PC-9 (cell line): ENCODE measurements at regions not wholly inside any gene's neighbourhood (a gene's known extent, or its start where the extent isn't known, plus 50 kb on each side); places are given as distances from the start of the nearest gene placed in this dataset.

Experiments
- BruUV-seq: library from RNA; stranded (reverse); fragments of 400-500 nt; replicated peaks from 2 replicates; lab custom pipeline; 2021; lab: Mats Ljungman, UMichigan
- CTCF ChIA-PET: fragments of 300-600 bp; sonication (Branson Sonifier 250); formaldehyde crosslinking; loops from one replicate; lab custom pipeline; 2022; ENCODE audit warnings: antibody characterized with exemption; lab: Charles Lee
- POLR2A ChIA-PET: fragments of 300-600 bp; sonication (Branson Sonifier 250); formaldehyde crosslinking; loops from one replicate; lab custom pipeline; 2022; ENCODE audit warnings: antibody characterized with exemption; ENCODE audit not compliant: unreplicated experiment; lab: Charles Lee
- DNase-seq, 2 experiments: peaks; one replicate each; pipeline versions ENCODE4 v3.0.0 to v3.0.0-alpha.2; 2015 to 2022; ENCODE audit warnings: mixed read lengths in 1 of 2
- H2AFZ ChIP-seq: fragments of 200-600 bp; sonication (generic); 2 replicates; pipeline ENCODE4 v1.8.1; 2017; ENCODE audit warnings: antibody characterized with exemption
- H3F3A ChIP-seq: fragments of 200-600 bp; sonication (generic); 2 replicates; pipeline ENCODE4 v1.8.1; 2017; ENCODE audit warnings: antibody characterized with exemption, mild to moderate bottlenecking, low read depth; ENCODE audit not compliant: insufficient read depth
- H3K27ac ChIP-seq: fragments of 200-600 bp; sonication (generic); 2 replicates; pipeline ENCODE4 v1.6.1; 2016; ENCODE audit warnings: mixed run types
- H3K27me3 ChIP-seq: fragments of 200-600 bp; sonication (generic); 2 replicates; pipeline ENCODE4 v1.6.1; 2016; ENCODE audit warnings: low read depth, mixed run types; ENCODE audit not compliant: insufficient read depth
- H3K36me3 ChIP-seq: fragments of 200-600 bp; sonication (generic); 2 replicates; pipeline ENCODE4 v1.6.1; 2016; ENCODE audit warnings: low read depth, mixed run types
- H3K4me1 ChIP-seq: fragments of 200-600 bp; sonication (generic); replicated peaks from 2 replicates; pipeline ENCODE4 v1.6.1; 2016; ENCODE audit warnings: mixed run types; ENCODE audit not compliant: insufficient read depth
- H3K4me2 ChIP-seq: fragments of 200-600 bp; sonication (generic); 2 replicates; pipeline ENCODE4 v1.6.1; 2017; ENCODE audit warnings: mixed run types
- H3K4me3 ChIP-seq: fragments of 200-600 bp; sonication (generic); 2 replicates; pipeline ENCODE4 v1.6.1; 2016; ENCODE audit warnings: mixed run types
- H3K79me2 ChIP-seq: fragments of 200-600 bp; sonication (generic); 2 replicates; pipeline ENCODE4 v1.6.1; 2017; ENCODE audit warnings: low read depth, mixed run types
- H3K9me2 ChIP-seq: fragments of 200-600 bp; sonication (generic); 2 replicates; pipeline ENCODE4 v1.8.1; 2017; ENCODE audit warnings: mild to moderate bottlenecking; ENCODE audit not compliant: insufficient read depth
- H3K9me3 ChIP-seq: fragments of 200-600 bp; sonication (generic); 2 replicates; pipeline ENCODE4 v1.8.1; 2016; ENCODE audit warnings: low read depth; ENCODE audit not compliant: insufficient read depth
- H4K20me1 ChIP-seq: fragments of 200-600 bp; sonication (generic); 2 replicates; pipeline ENCODE4 v1.8.1; 2017; ENCODE audit not compliant: insufficient read depth
- CTCF ChIP-seq: fragments of 200-600 bp; sonication (generic); conservative IDR thresholded peaks from 2 replicates; pipeline ENCODE4 v1.6.1; 2017; ENCODE audit warnings: mixed run types, antibody characterized with exemption, mild to moderate bottlenecking, moderate library complexity
- EZH2 ChIP-seq: fragments of 200-600 bp; sonication (generic); IDR thresholded peaks from 2 replicates; pipeline ENCODE4 v1.8.0; 2017; ENCODE audit warnings: antibody characterized with exemption, low read depth
- intact Hi-C: fragments of 100-400 bp; cut with micrococcal nuclease; formaldehyde crosslinking; loops from one replicate; pipeline ENCODE4 v1.10.0; 2022; ENCODE audit not compliant: unreplicated experiment

- no peak overlapping the region for H2AFZ ChIP-seq
- no peaks in the 10 kb centered on the region for H3K9me2 ChIP-seq
- no peak overlapping the region for H3K27ac ChIP-seq
- no peaks in the 10 kb centered on the region for H4K20me1 ChIP-seq
- peaks cover 26% of the 10 kb centered on the region for H3K4me1 ChIP-seq
- H3K9me3 ChIP-seq, result no peaks in the 10 kb centered on the region
- no peaks in the 10 kb centered on the region for H3K36me3 ChIP-seq
- no peak overlapping the region for H3K4me2 ChIP-seq
- CTCF ChIA-PET, result no interaction called here
- POLR2A ChIA-PET, result no interaction called here
- BruUV-seq, result no TSS peak
- H3K4me3 ChIP-seq, result no peak overlapping the region
- intact Hi-C loops, result loop anchor here (10.0 kb wide), 1 partner anchor 474 kb away; no protein-coding TSS in a partner anchor
- DNase-seq, result no peak
- TF ChIP-seq EZH2, result no peak
- TF ChIP-seq CTCF, result no peak
- no peaks in the 10 kb centered on the region for H3K79me2 ChIP-seq
- no peaks in the 10 kb centered on the region for H3K27me3 ChIP-seq
- peaks cover 28% of the 10 kb centered on the region for H3F3A ChIP-seq
Observed at GRCh38 chr5:173768891-173769290, 119.3 kb upstream of the CPEB4 start.

- no peaks in the 10 kb centered on the region for H3K36me3 ChIP-seq
- no peak overlapping the region for H3K4me3 ChIP-seq
- H4K20me1 ChIP-seq, result no peaks in the 10 kb centered on the region
- no peak overlapping the region for H3K27ac ChIP-seq
- no TSS peak for BruUV-seq
- no peaks in the 10 kb centered on the region; the same call in 1 of the 2 replicates for H3K9me2 ChIP-seq
- peaks cover 11% of the 10 kb centered on the region for H3K4me1 ChIP-seq
- H3K27me3 ChIP-seq, result no peaks in the 10 kb centered on the region
- peaks cover 13% of the 10 kb centered on the region; the same call in 1 of the 2 replicates for H3F3A ChIP-seq
- H3K4me2 ChIP-seq, result no peak overlapping the region
- no peaks in the 10 kb centered on the region for H3K79me2 ChIP-seq
- TF ChIP-seq CTCF, result no peak
- no peak for TF ChIP-seq EZH2
- POLR2A ChIA-PET, result no interaction called here
- intact Hi-C loops, result no loop called here
- H3K9me3 ChIP-seq, result no peaks in the 10 kb centered on the region
- DNase-seq, result no peak
- CTCF ChIA-PET, result no interaction called here
- H2AFZ ChIP-seq, result no peak overlapping the region
Observed at GRCh38 chr5:173770637-173771036, 117.5 kb upstream of the CPEB4 start.

- H4K20me1 ChIP-seq, result no peaks in the 10 kb centered on the region
- H3K27me3 ChIP-seq, result no peaks in the 10 kb centered on the region
- ChIA-PET CTCF (no interaction called here), POLR2A (no interaction called here)
- H3K36me3 ChIP-seq, result no peaks in the 10 kb centered on the region
- H3K27ac ChIP-seq, result no peak overlapping the region
- no peak overlapping the region for H2AFZ ChIP-seq
- H3K4me2 ChIP-seq, result no peak overlapping the region
- intact Hi-C loops, result no loop called here
- H3K4me1 ChIP-seq, result peaks cover 5% of the 10 kb centered on the region
- no TSS peak for BruUV-seq
- no peak for DNase-seq
- TF ChIP-seq EZH2, result no peak
- no peak for TF ChIP-seq CTCF
- H3K9me3 ChIP-seq, result no peaks in the 10 kb centered on the region
- no peaks in the 10 kb centered on the region; the same call in 1 of the 2 replicates for H3K9me2 ChIP-seq
- H3F3A ChIP-seq, result peaks cover 12% of the 10 kb centered on the region; the same call in 1 of the 2 replicates
- H3K4me3 ChIP-seq, result no peak overlapping the region
- no peaks in the 10 kb centered on the region for H3K79me2 ChIP-seq
Observed at GRCh38 chr5:173771121-173771724, 116.9 kb upstream of the CPEB4 start.
